Heart left ventricle (tissue), 16 donors: ENCODE measurements at regions not wholly inside any gene's neighbourhood (a gene's known extent, or its start where the extent isn't known, plus 50 kb on each side); places are given as distances from the start of the nearest gene placed in this dataset.

Experiments used
- ATAC-seq, 4 donors: fragments of 200-7000 bp; cut with Tn5 transposase; one replicate each; pipeline ENCODE4 v1.9.1; 2020 to 2022; ENCODE audit warnings: moderate library complexity in 4 of 4, mild to moderate bottlenecking in 3 of 4, moderate number of reproducible peaks in 1 of 4
- DNase-seq, 5 donors: peaks; one replicate each; pipeline ENCODE4 v3.0.0-alpha.2; 2020
- H3K27ac ChIP-seq, 12 donors: fragments of 200-600 bp; sonication (generic) in 4 of 12; one replicate each; pipeline versions ENCODE4 v1.5.0 to v1.8.0; 2016 to 2022; ENCODE audit warnings: mild to moderate bottlenecking in 2 of 12
- H3K27me3 ChIP-seq, 9 donors: fragments of 200-600 bp; sonication (generic) in 2 of 9; one replicate each; pipeline versions ENCODE4 v1.5.1 to v1.8.0; 2016 to 2022; ENCODE audit warnings: mild to moderate bottlenecking in 3 of 9
- H3K36me3 ChIP-seq, 9 donors: fragments of 200-600 bp; sonication (generic) in 2 of 9; one replicate each; pipeline versions ENCODE4 v1.5.0 to v1.8.0; 2018 to 2022; ENCODE audit warnings: mild to moderate bottlenecking in 2 of 9
- H3K4me1 ChIP-seq, 12 donors: fragments of 200-600 bp; sonication (generic) in 4 of 12; one replicate each; pipeline versions ENCODE4 v1.5.0 to v1.8.0; 2016 to 2022; ENCODE audit warnings: mild to moderate bottlenecking in 3 of 12
- H3K4me3 ChIP-seq, 12 donors: fragments of 200-600 bp; sonication (generic) in 4 of 12; one replicate each; pipeline versions ENCODE4 v1.5.0 to v1.8.0; 2017 to 2022; ENCODE audit warnings: mild to moderate bottlenecking in 9 of 12, moderate library complexity in 4 of 12
- H3K9me3 ChIP-seq, 12 donors: fragments of 200-600 bp; sonication (generic) in 4 of 12; one replicate each; pipeline versions ENCODE4 v1.5.0 to v1.8.0; 2016 to 2022; ENCODE audit warnings: mild to moderate bottlenecking in 1 of 12
- POLR2A ChIP-seq, 2 donors: fragments of 450-650 bp; IDR thresholded peaks; one replicate each; pipeline ENCODE4 v1.6.1; 2017; ENCODE audit warnings: antibody characterized with exemption in 2 of 2, mild to moderate bottlenecking in 2 of 2, moderate library complexity in 2 of 2
- WGBS, 4 donors: extraction: QIAGEN DNeasy Blood & Tissue Kit in 2 of 4; methylation state at CpG; one replicate each; pipeline versions ENCODE4 v1.1.5 to v1.1.7; 2013 to 2018; 5-methylcytosine and 5-hydroxymethylcytosine counted together
- intact Hi-C, 10 donors: fragments of 100-400 bp; cut with DNase I; formaldehyde crosslinking; loops; one replicate each; pipeline versions ENCODE4 v1.11.1 to v1.14.2; 2022
- TF ChIP-seq, protein P1 (sequence below), 12 donors: fragments of 200-600 bp; sonication (generic) in 4 of 12; IDR thresholded peaks; one replicate each; pipeline versions ENCODE4 v1.5.0 to v1.8.0; 2018 to 2022; ENCODE audit warnings: antibody characterized with exemption in 12 of 12, mild to moderate bottlenecking in 5 of 12
- donor health status: ischemic (EF 13 %, LVEDD 7.1; RV severe dilation, severe dysfunction).
- donor health status: healthy with polysubstance abuse.
- donor health status: DM: no; HTN: yes; CAD: no.
- donor health status: DM: no; HTN: no; CAD: no.
- donor health status: ischemic (EF 25% LVEDD 6.9; RV normal size, moderate dysfunction).
- donor health status: ischemic (EF 25% LVEDD 5.7; RV mildly dilated, moderate dysfunction).
- donor health status: healthy.
- donor health status: DM: yes; HTN: yes; CAD: no.
- donor health status: ischemic (EF 35%, LVEDD 5.7; RV mildly dilated, moderate dysfunction).
- donor health status: nonischemic (EF 11% LVEDD 7.7; RV severe dilation, severe dysfunction).
- donor health status: DM: yes; HTN: yes; CAD: no.
- donor health status: PGD.
- donor health status: ischemic (EF 29% LVEDD 5.4; RV normal size, mild dysfunction).
- donor health status: nonischemic (EF 23%, LVEDD 6.1; RV moderate dilation, normal function).

DNA sequence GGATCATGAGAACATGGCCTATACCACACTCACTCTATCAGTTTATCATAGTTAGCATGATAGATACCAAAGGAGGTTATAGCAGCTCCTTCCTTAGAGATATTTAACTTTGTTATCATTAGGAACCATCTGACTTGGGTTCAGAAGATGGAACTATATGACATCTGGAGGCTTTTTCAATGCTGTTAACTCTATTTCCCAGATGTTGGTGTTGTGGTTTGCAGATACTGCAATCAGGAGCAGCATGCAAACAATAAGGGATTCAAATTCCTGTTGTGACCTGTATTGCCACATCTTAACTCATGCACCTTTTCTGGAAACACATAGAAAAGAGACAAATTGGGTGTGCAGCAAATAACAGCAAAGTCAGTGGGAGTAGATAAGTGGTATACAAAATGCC lies 201.7 kb downstream of the NNT start:
- Histone ChIP-seq H3K27me3 (no peaks in the 10 kb centered on the region), H3K4me3 (no peak overlapping the region), H3K9me3 (peaks cover 0 to 2% (median 0%) of the 10 kb centered on the region in 12 donors), H3K4me1 (no peaks in the 10 kb centered on the region), H3K36me3 (no peaks in the 10 kb centered on the region), H3K27ac (no peak overlapping the region)
- TF ChIP-seq POLR2A (IDR thresholded peaks at IDR 0.05) = no peak
- TF ChIP-seq, protein P1, sequence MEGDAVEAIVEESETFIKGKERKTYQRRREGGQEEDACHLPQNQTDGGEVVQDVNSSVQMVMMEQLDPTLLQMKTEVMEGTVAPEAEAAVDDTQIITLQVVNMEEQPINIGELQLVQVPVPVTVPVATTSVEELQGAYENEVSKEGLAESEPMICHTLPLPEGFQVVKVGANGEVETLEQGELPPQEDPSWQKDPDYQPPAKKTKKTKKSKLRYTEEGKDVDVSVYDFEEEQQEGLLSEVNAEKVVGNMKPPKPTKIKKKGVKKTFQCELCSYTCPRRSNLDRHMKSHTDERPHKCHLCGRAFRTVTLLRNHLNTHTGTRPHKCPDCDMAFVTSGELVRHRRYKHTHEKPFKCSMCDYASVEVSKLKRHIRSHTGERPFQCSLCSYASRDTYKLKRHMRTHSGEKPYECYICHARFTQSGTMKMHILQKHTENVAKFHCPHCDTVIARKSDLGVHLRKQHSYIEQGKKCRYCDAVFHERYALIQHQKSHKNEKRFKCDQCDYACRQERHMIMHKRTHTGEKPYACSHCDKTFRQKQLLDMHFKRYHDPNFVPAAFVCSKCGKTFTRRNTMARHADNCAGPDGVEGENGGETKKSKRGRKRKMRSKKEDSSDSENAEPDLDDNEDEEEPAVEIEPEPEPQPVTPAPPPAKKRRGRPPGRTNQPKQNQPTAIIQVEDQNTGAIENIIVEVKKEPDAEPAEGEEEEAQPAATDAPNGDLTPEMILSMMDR (IDR thresholded peaks at IDR 0.05) = no peak
- ATAC-seq = no peak
- DNase-seq = no peak
- intact Hi-C loops = no loop called here

DNA sequence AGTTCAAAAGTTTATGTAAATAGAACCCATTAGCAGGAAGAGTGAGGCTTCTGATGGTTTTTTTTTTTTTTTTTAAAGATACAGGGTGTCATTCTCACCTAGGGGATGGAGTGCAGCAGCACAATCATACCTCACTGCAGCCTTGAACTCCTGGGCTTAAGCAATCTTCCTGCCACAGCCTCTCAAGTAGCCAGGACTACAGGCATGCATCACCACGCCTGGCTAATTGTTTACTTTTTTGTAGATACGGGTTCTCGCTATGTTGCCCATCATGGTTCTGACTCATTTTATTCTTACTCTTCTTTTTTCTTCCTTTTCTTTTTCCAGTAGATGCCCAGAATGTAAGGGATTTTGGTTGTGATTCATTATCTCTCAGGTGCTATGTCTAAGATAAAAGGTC lies 201.1 kb downstream of the NNT start:
- Histone ChIP-seq H3K4me1 (no peaks in the 10 kb centered on the region), H3K36me3 (no peaks in the 10 kb centered on the region), H3K4me3 (no peak overlapping the region), H3K9me3 (no peaks in the 10 kb centered on the region), H3K27ac (no peak overlapping the region), H3K27me3 (no peaks in the 10 kb centered on the region)
- no peak for TF ChIP-seq POLR2A (IDR thresholded peaks at IDR 0.05)
- TF ChIP-seq, protein P1 (IDR thresholded peaks at IDR 0.05) = no peak
- 88 to 92% (median 90%) methylated on average over 3 of the region's 3 CpGs for WGBS, 4 donors
- no peak for ATAC-seq
- intact Hi-C loops = no loop called here
- no peak for DNase-seq

DNA sequence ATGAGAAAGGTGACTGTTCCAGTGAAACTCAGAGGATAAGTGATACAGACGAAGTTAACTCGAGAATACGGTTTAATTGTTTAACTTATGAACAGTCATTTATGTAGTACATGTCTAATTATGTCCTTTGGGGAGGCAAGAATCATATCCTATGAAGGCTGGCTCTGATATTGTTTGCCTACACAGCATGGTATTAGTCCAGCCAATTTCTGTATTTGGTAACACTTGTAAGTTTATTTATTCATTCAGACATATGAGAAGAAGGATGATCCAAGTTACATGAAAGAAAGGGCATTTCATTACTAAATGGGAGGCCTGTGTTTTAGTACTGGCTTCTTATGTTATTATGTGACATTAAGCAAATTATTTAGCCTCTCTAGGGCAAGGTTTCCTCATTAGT lies 199.7 kb downstream of the NNT start:
- no peaks in the 10 kb centered on the region for H3K36me3 ChIP-seq
- TF ChIP-seq, protein P1 (IDR thresholded peaks at IDR 0.05) = no peak
- TF ChIP-seq POLR2A (IDR thresholded peaks at IDR 0.05) = no peak
- no peak overlapping the region for H3K4me3 ChIP-seq
- intact Hi-C loops = no loop called here
- H3K4me1 ChIP-seq = no peaks in the 10 kb centered on the region
- ATAC-seq = no peak
- no peaks in the 10 kb centered on the region for H3K27me3 ChIP-seq
- WGBS, 4 donors = 77 to 92% (median 84%) methylated on average over 3 of the region's 3 CpGs
- no peak for DNase-seq
- H3K27ac ChIP-seq = no peak overlapping the region
- H3K9me3 ChIP-seq = no peaks in the 10 kb centered on the region

DNA sequence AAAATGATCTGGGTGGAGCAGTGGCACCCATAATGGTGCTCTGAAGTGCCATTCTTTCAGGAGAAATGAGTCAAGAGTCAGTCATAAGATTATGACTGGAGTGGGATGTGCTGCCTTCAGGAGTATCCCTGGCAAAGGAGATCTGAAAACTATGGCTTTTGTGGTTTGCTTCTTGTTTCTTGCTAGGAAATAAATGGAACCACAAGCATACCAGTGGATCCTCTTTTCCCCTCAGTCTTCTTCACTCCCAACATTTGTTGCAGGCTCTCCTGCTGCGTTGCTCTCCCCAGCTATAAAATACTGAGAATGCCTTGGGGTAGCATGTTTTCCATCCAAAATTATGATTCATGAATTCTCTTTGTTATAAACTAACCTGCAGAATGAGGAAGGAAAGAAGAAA lies 199.1 kb downstream of the NNT start:
- Histone ChIP-seq H3K27ac (no peak overlapping the region), H3K4me1 (no peaks in the 10 kb centered on the region), H3K9me3 (no peaks in the 10 kb centered on the region), H3K36me3 (no peaks in the 10 kb centered on the region), H3K4me3 (no peak overlapping the region), H3K27me3 (no peaks in the 10 kb centered on the region)
- DNase-seq = no peak
- intact Hi-C loops = no loop called here
- ATAC-seq = no peak
- no peak for TF ChIP-seq POLR2A (IDR thresholded peaks at IDR 0.05)
- TF ChIP-seq, protein P1 (IDR thresholded peaks at IDR 0.05) = no peak
- whole genome bisulfite sequencing, 4 donors = 71 to 88% (median 82%) methylated on average over 1 of the region's 1 CpG
